ENCODE measurements at regions not wholly inside any gene's neighbourhood (a gene's known extent, or its start where the extent isn't known, plus 50 kb on each side); places are given as distances from the start of the nearest gene placed in this dataset.

DNA sequence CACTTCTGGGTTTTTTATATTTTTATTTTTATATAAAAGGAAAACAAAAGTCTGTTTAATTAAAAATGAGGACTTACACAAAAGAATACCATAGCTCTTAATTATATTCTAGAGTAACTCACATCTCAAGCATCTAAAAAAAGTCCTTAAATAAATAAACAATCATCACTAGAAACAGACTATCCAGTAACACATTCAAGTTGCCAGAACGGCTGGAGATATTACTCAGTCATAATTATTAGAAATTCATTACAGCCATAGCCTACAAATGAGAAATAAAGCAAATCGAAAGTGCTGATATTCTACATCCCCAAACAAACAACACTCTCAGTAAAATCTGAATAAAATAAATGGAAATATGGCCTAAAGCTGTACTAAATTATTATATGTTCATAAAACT lies 182.5 kb upstream of the C11orf58 start:
- Histone ChIP-seq H3K27ac (no peak overlapping the region), H3K4me1 (ENCODE audit: low read depth, poor library complexity, severe bottlenecking) (no peaks in the 10 kb centered on the region), H3K4me2 (no peak overlapping the region), H3K36me3 (ENCODE audit: insufficient read depth) (no peaks in the 10 kb centered on the region), H3K4me3 (IDR thresholded peaks at IDR 0.05; ENCODE audit: insufficient read depth, low read depth, low read length) (no peak overlapping the region), H3K79me2 (ENCODE audit: insufficient read depth, low read depth) (no peaks in the 10 kb centered on the region), H3K27me3 (ENCODE audit: insufficient read depth, low read depth) (no peaks in the 10 kb centered on the region), H3K9ac (no peak overlapping the region), H4K20me1 (ENCODE audit: insufficient read depth) (no peaks in the 10 kb centered on the region), H2AFZ (ENCODE audit: low read depth) (no peak overlapping the region)
- TF ChIP-seq, protein P1, sequence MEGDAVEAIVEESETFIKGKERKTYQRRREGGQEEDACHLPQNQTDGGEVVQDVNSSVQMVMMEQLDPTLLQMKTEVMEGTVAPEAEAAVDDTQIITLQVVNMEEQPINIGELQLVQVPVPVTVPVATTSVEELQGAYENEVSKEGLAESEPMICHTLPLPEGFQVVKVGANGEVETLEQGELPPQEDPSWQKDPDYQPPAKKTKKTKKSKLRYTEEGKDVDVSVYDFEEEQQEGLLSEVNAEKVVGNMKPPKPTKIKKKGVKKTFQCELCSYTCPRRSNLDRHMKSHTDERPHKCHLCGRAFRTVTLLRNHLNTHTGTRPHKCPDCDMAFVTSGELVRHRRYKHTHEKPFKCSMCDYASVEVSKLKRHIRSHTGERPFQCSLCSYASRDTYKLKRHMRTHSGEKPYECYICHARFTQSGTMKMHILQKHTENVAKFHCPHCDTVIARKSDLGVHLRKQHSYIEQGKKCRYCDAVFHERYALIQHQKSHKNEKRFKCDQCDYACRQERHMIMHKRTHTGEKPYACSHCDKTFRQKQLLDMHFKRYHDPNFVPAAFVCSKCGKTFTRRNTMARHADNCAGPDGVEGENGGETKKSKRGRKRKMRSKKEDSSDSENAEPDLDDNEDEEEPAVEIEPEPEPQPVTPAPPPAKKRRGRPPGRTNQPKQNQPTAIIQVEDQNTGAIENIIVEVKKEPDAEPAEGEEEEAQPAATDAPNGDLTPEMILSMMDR (conservative IDR thresholded peaks at IDR 0.05; ENCODE audit: low read depth, low read length), result no peak

DNA sequence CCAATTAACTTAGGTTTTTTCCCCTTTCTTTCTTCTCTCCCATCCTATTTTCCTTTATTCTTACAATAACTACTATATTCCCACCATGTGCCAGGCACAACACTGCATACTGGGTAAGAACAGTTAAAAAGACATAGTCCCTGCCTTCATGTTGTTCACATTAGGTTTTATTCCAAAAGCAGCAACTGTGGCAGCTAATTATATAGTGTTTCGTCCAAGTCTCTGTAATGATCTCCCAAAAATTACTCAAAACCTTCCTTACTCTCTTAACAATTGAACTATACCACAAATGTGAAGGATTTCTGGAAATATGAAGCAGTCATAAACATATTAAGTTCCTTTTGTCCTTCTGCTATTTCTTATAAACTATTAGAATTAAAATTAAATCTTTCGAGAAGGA lies 184.1 kb upstream of the C11orf58 start:
- Histone ChIP-seq H2AFZ (ENCODE audit: low read depth) (no peak overlapping the region), H3K9ac (no peak overlapping the region), H3K36me3 (ENCODE audit: insufficient read depth) (no peaks in the 10 kb centered on the region), H3K4me2 (no peak overlapping the region), H3K79me2 (ENCODE audit: insufficient read depth, low read depth) (no peaks in the 10 kb centered on the region), H4K20me1 (ENCODE audit: insufficient read depth) (no peaks in the 10 kb centered on the region), H3K4me1 (ENCODE audit: low read depth, poor library complexity, severe bottlenecking) (no peaks in the 10 kb centered on the region), H3K27me3 (ENCODE audit: insufficient read depth, low read depth) (no peaks in the 10 kb centered on the region), H3K4me3 (IDR thresholded peaks at IDR 0.05; ENCODE audit: insufficient read depth, low read depth, low read length) (no peak overlapping the region), H3K27ac (no peak overlapping the region)
- TF ChIP-seq, protein P1 (conservative IDR thresholded peaks at IDR 0.05; ENCODE audit: low read depth, low read length), result no peak

DNA sequence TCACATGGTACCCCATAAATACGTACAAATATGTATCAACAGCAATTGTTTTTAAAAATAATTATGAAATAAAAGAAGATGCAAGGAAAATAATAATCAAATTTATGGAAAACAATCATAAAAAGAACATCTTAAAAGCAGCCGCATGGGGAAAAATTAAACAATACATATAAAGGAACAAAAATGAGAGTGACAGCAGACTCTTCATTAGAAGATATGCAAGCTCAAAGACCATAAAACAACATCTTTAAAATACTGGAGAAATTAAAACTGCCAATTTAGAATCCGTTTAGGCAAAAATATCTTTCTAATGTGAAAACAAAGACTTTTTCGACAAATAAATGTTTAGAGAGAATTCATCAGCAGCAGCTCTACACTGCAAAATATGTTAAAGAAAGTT lies 190.6 kb upstream of the C11orf58 start:
- Histone ChIP-seq H4K20me1 (ENCODE audit: insufficient read depth) (no peaks in the 10 kb centered on the region), H3K9ac (no peak overlapping the region), H3K27me3 (ENCODE audit: insufficient read depth, low read depth) (no peaks in the 10 kb centered on the region), H3K4me2 (no peak overlapping the region), H3K4me1 (ENCODE audit: low read depth, poor library complexity, severe bottlenecking) (no peaks in the 10 kb centered on the region), H3K36me3 (ENCODE audit: insufficient read depth) (no peaks in the 10 kb centered on the region), H3K4me3 (IDR thresholded peaks at IDR 0.05; ENCODE audit: insufficient read depth, low read depth, low read length) (no peak overlapping the region), H2AFZ (ENCODE audit: low read depth) (no peak overlapping the region), H3K27ac (no peak overlapping the region), H3K79me2 (ENCODE audit: insufficient read depth, low read depth) (no peaks in the 10 kb centered on the region)
- TF ChIP-seq, protein P1 (conservative IDR thresholded peaks at IDR 0.05; ENCODE audit: low read depth, low read length), result no peak

DNA sequence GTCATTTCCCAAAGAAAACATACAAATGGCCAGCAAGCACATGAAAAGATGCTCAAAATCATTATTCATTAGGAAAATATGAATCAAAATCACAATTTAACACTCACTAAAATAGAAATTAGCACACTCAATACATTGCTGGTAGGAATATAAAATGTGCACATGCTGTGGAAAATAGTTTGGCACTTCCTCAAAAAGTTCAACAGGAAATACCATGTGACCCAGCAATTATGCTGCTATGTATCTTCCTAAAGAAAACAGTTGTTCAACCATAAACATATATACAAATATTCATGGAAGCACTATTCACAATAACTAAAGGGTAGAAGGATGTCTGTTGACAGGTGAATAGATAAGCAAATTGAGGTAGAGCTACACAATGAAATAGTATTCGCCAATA lies 187.3 kb upstream of the SOX6 start:
- Histone ChIP-seq H4K20me1 (ENCODE audit: insufficient read depth) (no peaks in the 10 kb centered on the region), H3K36me3 (ENCODE audit: insufficient read depth) (no peaks in the 10 kb centered on the region), H3K9ac (no peak overlapping the region), H3K4me3 (IDR thresholded peaks at IDR 0.05; ENCODE audit: insufficient read depth, low read depth, low read length) (no peak overlapping the region), H3K27ac (no peak overlapping the region), H3K4me1 (ENCODE audit: low read depth, poor library complexity, severe bottlenecking) (no peaks in the 10 kb centered on the region), H3K4me2 (no peak overlapping the region), H3K79me2 (ENCODE audit: insufficient read depth, low read depth) (no peaks in the 10 kb centered on the region), H2AFZ (ENCODE audit: low read depth) (no peak overlapping the region), H3K27me3 (ENCODE audit: insufficient read depth, low read depth) (no peaks in the 10 kb centered on the region)
- TF ChIP-seq, protein P1 (conservative IDR thresholded peaks at IDR 0.05; ENCODE audit: low read depth, low read length), result no peak

DNA sequence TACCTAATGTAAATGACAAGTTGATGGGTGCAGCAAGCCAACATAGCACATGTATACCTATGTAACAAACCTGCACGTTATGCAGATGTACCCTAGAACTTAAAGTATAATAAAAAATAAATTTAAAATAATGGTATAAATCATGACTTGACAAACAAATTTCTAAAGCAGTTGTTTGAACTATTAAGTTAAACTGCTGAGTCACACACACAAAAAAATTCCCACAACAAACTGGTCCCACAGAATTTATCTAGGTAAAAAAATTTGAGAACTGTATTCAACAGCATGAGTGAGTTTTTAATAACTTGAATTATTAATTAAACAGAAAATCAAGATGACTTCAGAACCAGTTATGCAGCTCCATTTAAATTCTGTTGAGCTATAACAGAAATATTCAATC lies 186.0 kb upstream of the SOX6 start:
- Histone ChIP-seq H3K27ac (no peak overlapping the region), H3K27me3 (ENCODE audit: insufficient read depth, low read depth) (no peaks in the 10 kb centered on the region), H2AFZ (ENCODE audit: low read depth) (no peak overlapping the region), H3K4me2 (no peak overlapping the region), H3K36me3 (ENCODE audit: insufficient read depth) (no peaks in the 10 kb centered on the region), H4K20me1 (ENCODE audit: insufficient read depth) (no peaks in the 10 kb centered on the region), H3K4me1 (ENCODE audit: low read depth, poor library complexity, severe bottlenecking) (no peaks in the 10 kb centered on the region), H3K79me2 (ENCODE audit: insufficient read depth, low read depth) (no peaks in the 10 kb centered on the region), H3K9ac (no peak overlapping the region), H3K4me3 (IDR thresholded peaks at IDR 0.05; ENCODE audit: insufficient read depth, low read depth, low read length) (no peak overlapping the region)
- TF ChIP-seq, protein P1 (conservative IDR thresholded peaks at IDR 0.05; ENCODE audit: low read depth, low read length), result no peak

All from KMS-11 (cell line).